Erythroblast (primary cell): ENCODE measurements at regions not wholly inside any gene's neighbourhood (a gene's known extent, or its start where the extent isn't known, plus 50 kb on each side); places are given as distances from the start of the nearest gene placed in this dataset.

Source experiments
- GATA1 ChIP-seq: IDR thresholded peaks from 2 replicates; pipeline ENCODE4 v1.6.1; 2011; ENCODE audit warnings: low read depth, mild to moderate bottlenecking, control low read depth, low read length, moderate library complexity
- POLR2A ChIP-seq: IDR thresholded peaks from 2 replicates; pipeline ENCODE4 v1.6.1; 2011; ENCODE audit warnings: mild to moderate bottlenecking, low read length

DNA sequence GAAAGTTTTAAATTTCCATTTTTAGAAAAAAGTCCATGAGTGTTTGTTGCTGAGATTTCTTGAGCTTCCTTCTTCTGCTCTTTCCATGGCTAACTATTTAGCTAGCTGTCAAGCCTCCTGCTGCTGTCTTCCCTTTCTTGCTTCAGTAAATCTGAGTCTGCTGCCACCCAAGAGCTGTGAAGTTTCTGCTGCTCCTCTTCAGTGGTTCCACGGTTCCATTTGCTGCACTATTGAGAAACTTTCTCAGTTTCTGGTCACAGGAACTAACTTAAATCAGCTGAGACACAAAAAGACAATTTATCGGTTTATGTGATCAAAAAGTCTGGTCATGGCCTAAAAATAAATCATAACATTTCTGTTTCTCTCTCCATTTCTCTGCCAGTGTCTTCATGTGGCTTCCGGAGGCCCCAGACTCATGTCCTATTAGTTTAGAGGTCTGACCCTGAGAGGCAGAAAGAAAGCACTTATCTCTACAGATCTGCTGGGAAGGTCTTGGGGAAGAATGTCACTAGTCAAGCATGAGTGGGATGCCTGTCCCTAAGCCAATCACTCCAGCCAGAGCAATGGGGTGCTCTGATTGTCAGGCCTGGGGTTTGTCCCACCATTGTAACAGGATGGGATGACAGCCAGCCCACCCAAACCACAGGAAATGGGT is 73.0 kb upstream of the ARL4C start:
- TF ChIP-seq POLR2A (no peak), GATA1 (no peak)
